ENCODE measurements at regions not wholly inside any gene's neighbourhood (a gene's known extent, or its start where the extent isn't known, plus 50 kb on each side); places are given as distances from the start of the nearest gene placed in this dataset.
A peak's percentile ranks its signal among the peaks of the same experiment; 100 is the strongest.

- Mint-ChIP-seq H3K4me1 (ENCODE audit: insufficient read depth, unreplicated experiment) (peaks cover 39% of the 10 kb centered on the region), H3K36me3 (ENCODE audit: insufficient read depth, unreplicated experiment) (no peaks in the 10 kb centered on the region), H3K9me3 (ENCODE audit: unreplicated experiment) (no peaks in the 10 kb centered on the region), H3K4me3 (ENCODE audit: unreplicated experiment) (no peak overlapping the region), H3K27ac (ENCODE audit: low read depth, unreplicated experiment) (peak overlapping the region; percentile 13), H3K27me3 (ENCODE audit: insufficient read depth, unreplicated experiment) (no peaks in the 10 kb centered on the region)
- DNase-seq (ENCODE audit: unreplicated experiment), result no peak
- BruUV-seq (replicated peaks), result no TSS peak
- intact Hi-C loops (cut with micrococcal nuclease), result loop anchor here (5.0 kb wide), 2 partner anchors 1178 to 1388 kb away; no protein-coding TSS in a partner anchor
- TF ChIP-seq, protein P1, sequence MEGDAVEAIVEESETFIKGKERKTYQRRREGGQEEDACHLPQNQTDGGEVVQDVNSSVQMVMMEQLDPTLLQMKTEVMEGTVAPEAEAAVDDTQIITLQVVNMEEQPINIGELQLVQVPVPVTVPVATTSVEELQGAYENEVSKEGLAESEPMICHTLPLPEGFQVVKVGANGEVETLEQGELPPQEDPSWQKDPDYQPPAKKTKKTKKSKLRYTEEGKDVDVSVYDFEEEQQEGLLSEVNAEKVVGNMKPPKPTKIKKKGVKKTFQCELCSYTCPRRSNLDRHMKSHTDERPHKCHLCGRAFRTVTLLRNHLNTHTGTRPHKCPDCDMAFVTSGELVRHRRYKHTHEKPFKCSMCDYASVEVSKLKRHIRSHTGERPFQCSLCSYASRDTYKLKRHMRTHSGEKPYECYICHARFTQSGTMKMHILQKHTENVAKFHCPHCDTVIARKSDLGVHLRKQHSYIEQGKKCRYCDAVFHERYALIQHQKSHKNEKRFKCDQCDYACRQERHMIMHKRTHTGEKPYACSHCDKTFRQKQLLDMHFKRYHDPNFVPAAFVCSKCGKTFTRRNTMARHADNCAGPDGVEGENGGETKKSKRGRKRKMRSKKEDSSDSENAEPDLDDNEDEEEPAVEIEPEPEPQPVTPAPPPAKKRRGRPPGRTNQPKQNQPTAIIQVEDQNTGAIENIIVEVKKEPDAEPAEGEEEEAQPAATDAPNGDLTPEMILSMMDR (IDR thresholded peaks at IDR 0.05; ENCODE audit: unreplicated experiment), result no peak
- ChIA-PET POLR2A (interaction anchor here (0.6 to 1.2 kb wide), 4 partner anchors 10 to 351 kb away, joined by 3 read pairs; no protein-coding TSS in a partner anchor), CTCF (interaction anchor here (0.6 to 9.2 kb wide), 7 partner anchors 10 to 1028 kb away, joined by 3 to 128 read pairs (median 4); partner anchors contain the start of gene COL1A2)
These were observed 95.8 kb upstream of the COL1A2 start for GRCh38 chr7:94298943-94299342.

DNA sequence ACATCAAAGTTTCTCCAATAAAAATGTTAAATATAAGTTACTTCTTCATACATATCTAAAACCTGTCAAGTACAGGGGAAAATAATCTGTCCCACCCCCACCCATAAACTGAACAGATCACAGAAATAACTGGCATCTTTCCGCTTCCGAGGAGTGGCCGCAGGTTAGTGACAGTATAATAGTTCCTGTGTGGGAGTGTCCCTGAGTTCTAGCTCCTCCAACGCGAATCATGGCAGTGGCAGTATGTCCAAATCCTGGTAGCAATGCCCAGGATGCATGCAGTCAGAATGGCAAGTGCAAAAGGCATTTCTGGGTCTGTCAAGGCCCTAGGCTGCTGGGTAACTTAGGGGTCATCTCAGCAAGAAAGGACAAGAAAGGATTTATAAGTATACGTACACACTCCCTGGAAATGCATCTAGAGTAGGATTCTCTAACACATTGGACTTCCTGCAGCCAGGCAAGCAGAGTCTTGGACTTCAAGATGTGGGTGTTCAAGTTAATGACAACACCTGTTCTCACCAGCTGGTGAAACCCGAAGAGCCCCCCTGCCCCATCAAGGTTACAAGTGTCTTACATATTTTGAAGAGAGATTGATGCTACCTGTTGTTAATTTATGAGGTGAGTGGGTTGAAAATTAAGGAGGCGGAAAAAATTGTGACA lies 94.4 kb upstream of the COL1A2 start:
- intact Hi-C loops (cut with micrococcal nuclease), result loop anchor here (2.0 kb wide), 1 partner anchor 34 kb away; no protein-coding TSS in a partner anchor

GRCh38 chr7:94301024-94301586 lies 93.6 kb upstream of the COL1A2 start:
- BruUV-seq (replicated peaks), result no TSS peak
- TF ChIP-seq, protein P1 (IDR thresholded peaks at IDR 0.05; ENCODE audit: unreplicated experiment), result no peak
- intact Hi-C loops (cut with micrococcal nuclease), result loop anchor here (2.0 kb wide), 1 partner anchor 34 kb away; no protein-coding TSS in a partner anchor
- CTCF ChIA-PET, result interaction anchor here (0.5 to 9.2 kb wide), 8 partner anchors 10 to 1249 kb away, joined by 3 to 128 read pairs (median 4); partner anchors contain the start of gene COL1A2
- H3K36me3 Mint-ChIP-seq (ENCODE audit: insufficient read depth, unreplicated experiment), result no peaks in the 10 kb centered on the region
- POLR2A ChIA-PET, result interaction anchor here (1.2 kb wide), 2 partner anchors 12 to 102 kb away, joined by 3 read pairs; no protein-coding TSS in a partner anchor
- peak overlapping the region; percentile 27 for H3K4me3 Mint-ChIP-seq (ENCODE audit: unreplicated experiment)
- H3K27ac Mint-ChIP-seq (ENCODE audit: low read depth, unreplicated experiment), result peak overlapping the region; percentile 86
- no peaks in the 10 kb centered on the region for H3K27me3 Mint-ChIP-seq (ENCODE audit: insufficient read depth, unreplicated experiment)
- DNase-seq (ENCODE audit: unreplicated experiment), result peak; percentile 92
- peaks cover 7% of the 10 kb centered on the region for H3K9me3 Mint-ChIP-seq (ENCODE audit: unreplicated experiment)
- H3K4me1 Mint-ChIP-seq (ENCODE audit: insufficient read depth, unreplicated experiment), result peaks cover 39% of the 10 kb centered on the region

More for the DNA sequence above, 94.4 kb upstream of the COL1A2 start:
- POLR2A ChIA-PET, result interaction anchor here (0.7 to 1.2 kb wide), 2 partner anchors 99 to 103 kb away, joined by 3 read pairs; no protein-coding TSS in a partner anchor
- Mint-ChIP-seq H3K4me3 (ENCODE audit: unreplicated experiment) (no peak overlapping the region), H3K36me3 (ENCODE audit: insufficient read depth, unreplicated experiment) (no peaks in the 10 kb centered on the region), H3K4me1 (ENCODE audit: insufficient read depth, unreplicated experiment) (peaks cover 39% of the 10 kb centered on the region), H3K27me3 (ENCODE audit: insufficient read depth, unreplicated experiment) (no peaks in the 10 kb centered on the region), H3K9me3 (ENCODE audit: unreplicated experiment) (peaks cover 7% of the 10 kb centered on the region), H3K27ac (ENCODE audit: low read depth, unreplicated experiment) (peak overlapping the region; percentile 86)
- CTCF ChIA-PET, result interaction anchor here (0.5 to 9.2 kb wide), 9 partner anchors 12 to 1249 kb away, joined by 3 to 128 read pairs (median 4); partner anchors contain the start of gene COL1A2
- no TSS peak for BruUV-seq (replicated peaks)
- DNase-seq (ENCODE audit: unreplicated experiment), result peak; percentile 5
- TF ChIP-seq, protein P1 (IDR thresholded peaks at IDR 0.05; ENCODE audit: unreplicated experiment), result no peak

- DNase-seq (ENCODE audit: unreplicated experiment), result no peak
- peaks cover 21% of the 10 kb centered on the region for H3K9me3 Mint-ChIP-seq (ENCODE audit: unreplicated experiment)
- ChIA-PET POLR2A (no interaction called here), CTCF (interaction anchor here (0.7 kb wide), 1 partner anchor 8 kb away, joined by 3 read pairs; no protein-coding TSS in a partner anchor)
- no peak overlapping the region for H3K4me3 Mint-ChIP-seq (ENCODE audit: unreplicated experiment)
- H3K36me3 Mint-ChIP-seq (ENCODE audit: insufficient read depth, unreplicated experiment), result no peaks in the 10 kb centered on the region
- intact Hi-C loops (cut with micrococcal nuclease), result no loop called here
- H3K27ac Mint-ChIP-seq (ENCODE audit: low read depth, unreplicated experiment), result peak overlapping the region; percentile 10
- peaks cover 29% of the 10 kb centered on the region for H3K4me1 Mint-ChIP-seq (ENCODE audit: insufficient read depth, unreplicated experiment)
- no TSS peak for BruUV-seq (replicated peaks)
- no peaks in the 10 kb centered on the region for H3K27me3 Mint-ChIP-seq (ENCODE audit: insufficient read depth, unreplicated experiment)
- TF ChIP-seq, protein P1 (IDR thresholded peaks at IDR 0.05; ENCODE audit: unreplicated experiment), result no peak
These were observed 91.6 kb upstream of the COL1A2 start for GRCh38 chr7:94303118-94303517.
